HG03060 (cell line): ENCODE measurements at regions not wholly inside any gene's neighbourhood (a gene's known extent, or its start where the extent isn't known, plus 50 kb on each side); places are given as distances from the start of the nearest gene placed in this dataset.

Experiments
- ATAC-seq: cut with Tn5 transposase; IDR thresholded peaks from one replicate; pipeline ENCODE4 v1.9.1; 2021; ENCODE audit warnings: low read depth, moderate number of reproducible peaks; ENCODE audit not compliant: unreplicated experiment

- ATAC-seq: no peak
Observed at GRCh38 chr5:8136271-8136670, 267.3 kb downstream of the MTRR start.

DNA sequence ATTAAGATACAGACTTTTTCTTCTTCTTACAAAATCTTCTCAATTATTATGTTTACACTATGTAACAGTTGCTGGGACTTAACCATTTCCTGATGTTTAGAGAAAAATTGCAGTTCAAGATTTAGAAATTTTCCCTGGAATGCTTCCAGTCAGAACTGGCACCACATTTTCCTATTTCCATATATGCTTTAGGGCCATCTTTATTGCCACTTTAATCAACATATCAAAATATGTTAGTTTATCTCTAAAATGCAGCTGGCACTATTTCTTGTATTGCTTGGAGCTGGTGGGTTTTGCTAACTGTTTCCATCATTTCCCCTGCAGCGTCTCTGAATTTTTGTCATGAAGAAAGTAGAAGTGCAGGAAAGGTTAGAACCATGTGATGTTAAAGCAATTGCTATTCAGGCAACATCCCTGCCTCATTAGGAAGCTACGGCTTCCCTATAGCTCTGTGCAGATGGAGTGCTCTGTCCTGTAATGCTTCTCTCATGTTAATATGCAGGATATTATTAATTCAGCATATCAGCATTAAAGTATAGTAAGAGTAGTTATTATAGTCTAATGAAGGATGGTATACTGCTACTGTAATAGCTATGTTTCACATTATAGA, 269.1 kb downstream of the MTRR start:
- no peak for ATAC-seq

GRCh38 chr5:8138884-8139283, 269.9 kb downstream of the MTRR start:
- ATAC-seq: no peak

DNA sequence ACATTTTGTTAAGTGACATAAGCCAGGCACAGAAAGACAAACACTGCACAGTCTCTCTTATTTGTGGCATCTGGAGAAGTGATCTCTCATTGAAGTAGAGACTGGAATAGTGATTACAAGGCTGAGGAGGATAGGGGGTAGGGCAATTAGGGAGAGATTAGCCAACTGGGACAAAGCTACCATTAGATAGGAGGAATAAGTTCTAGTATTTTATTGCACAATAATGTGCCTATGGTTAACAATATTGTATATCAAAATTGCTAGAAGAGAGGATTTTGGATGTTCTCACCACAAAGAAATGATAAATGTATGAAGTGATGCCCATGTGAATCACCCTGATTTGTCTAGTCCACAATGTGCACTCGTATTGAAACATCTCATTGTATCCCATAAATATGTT, 281.8 kb downstream of the MTRR start:
- ATAC-seq: no peak

DNA sequence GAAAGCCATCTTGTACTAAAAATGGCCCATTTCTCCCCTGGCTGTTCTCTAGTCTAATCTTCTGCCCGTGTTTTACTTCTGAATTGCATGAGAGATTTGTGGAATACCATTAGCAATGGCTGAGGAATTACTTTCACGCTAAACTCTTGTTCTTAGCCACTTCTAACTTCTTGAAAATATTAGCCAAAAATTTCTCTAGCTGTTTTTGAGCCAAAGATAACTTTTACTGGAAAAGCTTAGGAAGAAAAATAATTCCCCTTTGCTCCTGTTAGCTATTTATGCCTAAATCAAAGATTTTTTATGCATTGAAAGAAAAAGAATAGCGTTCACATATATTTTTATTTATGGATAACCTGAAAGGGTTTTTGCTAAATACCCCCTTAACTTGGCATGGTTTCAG, 287.8 kb downstream of the MTRR start:
- ATAC-seq: no peak

GRCh38 chr5:8157320-8157822, 288.4 kb downstream of the MTRR start:
- no peak for ATAC-seq

DNA sequence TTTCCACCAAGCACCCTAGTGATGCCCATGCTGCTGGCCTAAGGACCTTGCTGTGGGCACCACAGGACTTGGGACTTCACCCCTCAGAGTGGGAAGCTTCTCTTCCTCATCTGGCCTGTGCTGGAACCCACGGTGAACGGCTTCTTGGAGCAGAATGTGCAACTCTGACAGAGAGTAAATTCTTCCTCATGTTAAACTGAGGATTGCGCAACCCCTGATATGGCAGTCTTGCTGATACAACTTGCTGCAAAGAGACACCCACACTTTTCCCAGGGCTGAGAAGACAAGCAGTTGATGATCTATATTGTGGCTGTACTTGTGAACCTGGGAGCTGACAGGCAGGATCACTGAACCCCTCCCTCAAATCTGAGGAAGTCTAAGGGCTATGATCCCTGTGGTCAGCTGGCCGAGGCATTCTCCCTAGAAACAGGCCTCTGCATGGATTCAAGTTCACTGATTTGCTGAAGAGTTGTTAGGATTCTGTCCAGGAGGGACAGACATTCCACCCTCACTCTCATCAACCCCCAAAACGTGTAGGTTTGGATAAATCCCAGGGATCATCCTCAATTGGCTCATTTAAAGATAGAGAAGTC, 307.2 kb downstream of the MTRR start:
- no peak for ATAC-seq

DNA sequence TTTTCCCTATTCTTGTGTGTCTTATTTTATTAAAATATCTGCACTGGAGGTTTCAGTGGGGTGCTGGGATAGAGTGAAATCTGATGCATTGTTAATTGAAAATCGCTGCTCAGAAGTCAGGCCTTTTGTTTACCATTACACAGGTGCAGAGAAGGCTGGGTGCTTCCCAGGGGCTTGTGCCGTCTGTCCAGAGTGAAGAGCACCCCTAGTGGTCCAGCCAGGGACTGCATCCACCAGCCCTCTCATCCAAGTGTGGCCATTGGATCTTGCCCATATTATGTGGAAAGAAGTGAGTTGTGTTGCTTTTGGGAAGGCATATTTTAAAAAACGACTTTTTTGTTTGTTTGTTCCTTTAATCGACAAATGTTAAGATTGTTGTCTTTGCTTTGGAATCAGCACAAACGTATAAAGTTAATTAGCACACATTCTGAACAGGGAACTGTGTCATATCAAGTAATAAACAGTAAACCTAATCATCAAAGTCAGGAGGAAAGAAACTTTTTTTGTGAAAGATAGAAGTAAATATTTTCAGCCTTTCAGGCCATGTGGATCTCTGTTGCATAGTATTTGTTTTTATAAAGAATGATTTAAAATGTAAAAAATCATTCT, 315.6 kb downstream of the MTRR start:
- ATAC-seq: peak; percentile 92

- ATAC-seq: no peak
Observed at GRCh38 chr5:8185852-8186251, 316.9 kb downstream of the MTRR start.

DNA sequence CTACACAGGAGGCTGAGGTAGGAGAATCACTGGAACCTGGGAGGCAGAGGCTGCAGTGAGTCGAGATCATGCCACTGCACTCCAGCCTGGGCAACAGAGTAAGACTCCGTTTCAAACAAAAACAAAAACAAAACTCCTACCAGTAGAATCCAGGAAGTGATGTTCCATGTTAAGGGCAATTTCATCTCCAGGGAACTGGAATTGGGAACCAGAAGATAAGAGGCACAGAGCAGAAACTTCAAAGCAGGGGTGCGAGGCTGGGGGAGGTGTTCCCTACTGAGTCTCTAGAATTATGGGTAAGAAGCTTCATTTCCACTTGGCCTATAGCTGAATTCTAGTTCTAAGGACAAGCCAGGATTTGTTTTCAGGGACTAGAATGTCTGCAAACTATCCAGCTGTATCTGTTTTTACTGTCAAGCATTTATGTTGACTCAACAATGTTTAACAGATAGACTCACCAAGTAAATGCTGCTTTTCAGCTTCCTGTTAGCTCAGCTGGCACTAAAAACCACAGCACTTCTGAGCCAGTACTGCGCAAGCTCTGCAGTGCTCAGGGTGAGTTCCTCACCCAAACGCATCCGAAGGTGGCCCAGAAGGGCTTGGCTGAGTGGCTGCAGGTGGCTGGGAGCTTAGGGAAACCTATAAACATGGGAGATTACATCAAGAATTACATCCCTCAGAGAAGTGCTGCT, 320.1 kb downstream of the MTRR start:
- ATAC-seq: no peak

GRCh38 chr5:8192840-8193239, 323.9 kb downstream of the MTRR start:
- no peak for ATAC-seq

DNA sequence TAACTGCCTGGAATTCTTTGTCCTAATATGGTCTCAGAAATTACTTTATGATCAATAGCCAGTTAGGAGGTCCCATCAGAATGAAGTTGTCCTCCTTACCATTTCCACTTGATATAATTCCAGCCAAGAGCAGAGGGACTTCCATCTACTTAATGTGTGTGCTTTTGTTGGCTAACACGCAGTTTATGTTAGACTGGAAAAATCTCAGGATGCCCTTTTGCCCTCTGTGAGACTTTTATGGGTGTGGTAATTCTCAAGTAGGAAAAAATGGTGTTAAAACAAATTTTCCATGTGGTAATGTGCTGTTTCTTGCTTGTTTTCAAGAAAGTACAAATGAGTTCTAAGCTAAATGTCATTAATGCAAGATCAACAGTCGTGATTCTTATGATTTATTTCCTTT, 327.1 kb downstream of the MTRR start:
- no peak for ATAC-seq

- no peak for ATAC-seq
Observed at GRCh38 chr5:8208307-8208706, 339.4 kb downstream of the MTRR start.

DNA sequence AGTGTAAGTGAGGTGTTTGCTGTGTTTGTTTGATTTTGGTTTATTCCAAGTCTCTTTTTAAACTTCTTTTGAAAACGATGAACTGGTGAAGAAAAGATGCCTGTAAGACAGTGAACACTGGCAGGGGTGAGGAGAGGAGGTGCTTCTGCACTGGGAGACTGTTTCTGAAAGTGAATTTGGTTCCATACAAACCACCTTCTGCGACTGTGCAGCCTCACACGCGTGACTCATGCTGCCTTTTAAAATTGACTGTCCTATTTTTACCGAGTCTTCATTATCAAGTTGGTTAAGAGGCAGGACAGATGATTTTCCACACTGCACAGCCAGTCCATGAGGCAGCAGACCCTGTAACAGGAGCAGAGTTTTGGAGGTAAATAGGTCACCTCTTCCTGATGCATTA, 340.6 kb downstream of the MTRR start:
- no peak for ATAC-seq

- no peak for ATAC-seq
Observed at GRCh38 chr5:8213701-8214240, 344.8 kb downstream of the MTRR start.

GRCh38 chr5:8216921-8217320, 348.0 kb downstream of the MTRR start:
- ATAC-seq: no peak

GRCh38 chr5:8226148-8226547, 357.2 kb downstream of the MTRR start:
- ATAC-seq: no peak

DNA sequence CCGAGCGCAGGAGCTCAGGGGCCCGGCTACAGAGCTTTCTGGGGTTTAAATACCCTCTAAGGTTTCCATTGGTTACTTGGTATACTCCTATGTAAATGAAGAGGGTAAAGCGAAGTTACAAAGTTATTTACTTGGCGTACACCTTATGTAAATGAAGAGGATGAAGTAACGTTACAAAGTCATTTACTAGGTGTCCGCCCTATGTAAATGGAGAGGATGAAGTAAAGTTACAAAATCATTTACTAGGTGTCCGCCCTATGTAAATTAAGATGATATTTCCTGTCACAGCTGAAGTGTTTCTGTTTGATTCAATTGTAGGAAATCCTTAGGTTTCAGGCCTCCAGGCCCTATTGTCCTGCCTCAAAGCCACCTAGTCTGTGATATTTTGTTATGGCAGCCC, 358.2 kb downstream of the MTRR start:
- no peak for ATAC-seq

- ATAC-seq: no peak
Observed at GRCh38 chr5:8229551-8229950, 360.6 kb downstream of the MTRR start.

DNA sequence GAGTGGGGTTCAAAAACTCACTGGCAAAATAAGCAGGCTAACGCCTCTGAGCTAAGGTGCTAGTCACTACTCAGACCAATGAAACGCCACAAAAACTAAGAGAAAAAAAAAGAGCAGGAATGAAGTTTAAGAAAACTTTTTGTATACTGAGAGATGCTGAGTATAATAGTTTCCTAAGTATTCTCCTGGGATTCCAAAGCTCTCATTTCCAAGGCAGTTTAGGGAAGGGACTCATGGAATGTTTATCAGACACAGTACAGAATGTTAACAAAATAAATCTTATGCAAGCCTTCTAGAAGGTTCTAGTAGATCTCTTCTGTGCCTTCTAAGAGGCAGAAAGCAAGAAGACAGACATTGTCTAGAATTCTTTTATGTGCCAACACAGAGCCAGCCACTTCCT, 361.9 kb downstream of the MTRR start:
- ATAC-seq: no peak

- no peak for ATAC-seq
Observed at GRCh38 chr5:8233479-8233878, 364.5 kb downstream of the MTRR start.
